ENCODE measurements at regions not wholly inside any gene's neighbourhood (a gene's known extent, or its start where the extent isn't known, plus 50 kb on each side); places are given as distances from the start of the nearest gene placed in this dataset.
A peak's percentile ranks its signal among the peaks of the same experiment; 100 is the strongest.
"Not testable (repeated sequence)": the region's sequence is repeated elsewhere in the genome, so short reads cannot be mapped to it uniquely, and the experiment has no call there.

DNA sequence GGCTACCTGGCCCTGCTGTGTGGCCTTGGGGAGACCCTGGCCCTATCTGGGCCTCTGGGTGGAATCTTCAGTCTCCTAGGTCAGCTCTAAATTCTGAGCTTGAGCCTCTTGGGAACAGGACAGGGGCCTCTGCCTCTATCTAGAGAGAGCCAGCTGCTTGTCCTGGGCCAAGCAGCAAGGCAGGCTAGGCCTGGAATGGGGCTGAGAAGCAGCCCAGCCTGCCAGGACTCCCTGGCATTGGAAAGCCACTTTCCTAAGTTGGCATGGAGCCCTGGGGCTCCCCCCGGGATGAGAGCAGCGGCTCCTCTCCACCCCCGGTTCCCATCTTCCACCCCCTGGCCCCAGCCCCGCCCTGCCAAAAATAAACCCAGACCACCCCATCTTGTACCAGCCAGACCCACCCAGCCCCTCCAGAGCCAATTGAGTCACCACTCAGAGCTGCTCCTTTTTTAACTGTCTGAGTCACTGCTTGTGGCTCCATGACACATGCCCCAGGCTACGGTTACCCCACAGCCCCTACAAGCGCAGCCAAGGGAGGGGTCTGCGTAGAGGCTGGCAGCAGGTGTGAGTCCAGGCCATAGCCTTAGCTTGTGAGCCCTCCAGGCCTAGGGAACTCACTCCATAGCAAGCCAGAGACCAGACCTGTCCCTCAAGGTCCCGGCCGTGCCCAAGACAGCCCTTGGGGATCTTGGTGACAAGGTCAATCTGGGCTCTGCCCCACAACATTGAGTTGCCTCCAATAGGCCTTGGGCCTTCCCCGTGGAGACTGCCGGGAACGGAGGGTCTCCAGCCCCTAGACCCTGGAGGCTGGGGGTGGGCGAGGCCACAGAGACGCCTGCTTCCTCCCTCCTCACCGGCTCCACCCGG is 189.7 kb downstream of the TBC1D2B start:
- DNase-seq; intact Hi-C loops (cut with DNase I): not testable (repeated sequence)

DNA sequence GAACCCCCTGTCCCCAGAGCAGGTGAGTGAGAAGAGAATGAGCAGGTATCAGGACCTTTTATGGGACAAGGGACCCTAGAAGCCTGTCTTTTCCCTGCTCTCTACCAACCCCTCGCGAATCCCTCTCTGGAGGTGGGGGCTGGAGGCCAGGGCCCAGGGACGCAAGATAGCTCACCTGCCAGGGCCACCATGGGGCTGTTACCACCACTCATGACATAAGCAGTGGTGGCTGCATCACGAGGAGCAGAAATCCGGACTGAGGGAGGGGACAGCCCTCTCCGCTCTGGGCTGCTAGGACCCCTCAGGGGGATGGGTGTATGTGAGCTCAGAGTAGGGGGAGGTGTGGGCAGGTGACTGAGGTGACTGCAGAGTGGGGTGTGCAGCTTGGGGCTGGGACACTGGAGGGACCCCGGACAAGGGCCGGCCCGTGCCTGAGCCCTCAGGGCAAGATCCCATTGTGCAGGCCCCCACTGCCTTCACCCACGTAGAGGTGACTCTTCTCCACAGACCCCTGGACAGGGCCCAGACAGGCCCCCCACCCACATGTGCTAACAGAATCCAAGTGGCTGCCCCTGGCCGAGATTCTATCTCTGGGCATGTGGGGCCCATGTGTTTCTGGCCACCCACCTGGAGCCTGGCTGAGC is 190.6 kb downstream of the TBC1D2B start:
- DNase-seq = no peak
- intact Hi-C loops (cut with DNase I) = no loop called here

DNA sequence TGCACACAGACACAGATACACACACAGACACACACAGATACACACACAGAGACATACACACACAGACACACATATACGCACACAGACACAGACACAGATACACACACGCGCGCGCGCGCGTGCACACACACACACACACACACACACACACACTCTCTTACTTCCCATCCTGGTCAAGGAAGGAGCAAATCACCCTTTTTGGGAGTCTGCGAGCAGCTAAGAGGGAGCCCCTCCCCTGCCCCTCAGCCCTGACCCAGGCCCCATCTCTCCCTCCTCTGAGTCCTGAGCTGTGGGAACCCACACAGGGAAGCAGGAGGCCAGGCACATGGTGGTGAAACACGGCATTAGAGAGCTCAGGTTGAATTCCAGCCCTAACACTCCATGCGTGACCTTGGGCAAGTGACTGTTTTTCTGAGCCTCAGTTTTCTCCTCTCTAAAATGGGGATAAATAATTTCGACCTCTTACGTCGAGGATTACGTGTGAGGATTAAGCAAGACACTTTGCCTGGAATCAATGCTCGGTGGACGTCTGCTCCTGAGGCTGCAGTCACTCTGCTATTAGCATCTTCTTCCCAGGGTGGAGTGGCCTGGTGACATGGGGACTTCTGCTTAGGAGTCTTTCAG is 191.5 kb downstream of the TBC1D2B start:
- intact Hi-C loops (cut with DNase I) = not testable (repeated sequence)

DNA sequence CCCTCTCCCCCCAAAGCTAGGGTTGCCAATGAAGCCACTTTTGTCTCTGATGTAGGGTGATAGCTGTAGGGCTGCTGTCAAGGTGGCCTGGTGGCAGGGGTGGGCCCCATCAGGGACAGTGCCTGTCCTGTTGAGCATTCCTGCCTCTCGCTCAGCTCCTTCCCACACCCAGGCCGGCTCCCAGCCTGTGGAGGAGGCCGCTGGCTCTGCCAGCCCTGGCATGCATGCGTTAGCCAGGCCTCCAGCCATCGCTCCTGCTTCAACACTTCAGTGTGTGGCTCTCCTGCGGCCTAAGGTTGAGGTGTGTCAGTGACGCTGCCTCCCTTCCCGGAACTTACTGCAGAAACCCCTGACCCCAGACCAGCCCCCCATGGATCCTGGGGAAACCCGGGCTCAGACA is 194.5 kb downstream of the TBC1D2B start:
- intact Hi-C loops (cut with DNase I); DNase-seq: not testable (repeated sequence)

More for the DNA sequence above, 191.5 kb downstream of the TBC1D2B start:
- DNase-seq = not testable (repeated sequence)

DNA sequence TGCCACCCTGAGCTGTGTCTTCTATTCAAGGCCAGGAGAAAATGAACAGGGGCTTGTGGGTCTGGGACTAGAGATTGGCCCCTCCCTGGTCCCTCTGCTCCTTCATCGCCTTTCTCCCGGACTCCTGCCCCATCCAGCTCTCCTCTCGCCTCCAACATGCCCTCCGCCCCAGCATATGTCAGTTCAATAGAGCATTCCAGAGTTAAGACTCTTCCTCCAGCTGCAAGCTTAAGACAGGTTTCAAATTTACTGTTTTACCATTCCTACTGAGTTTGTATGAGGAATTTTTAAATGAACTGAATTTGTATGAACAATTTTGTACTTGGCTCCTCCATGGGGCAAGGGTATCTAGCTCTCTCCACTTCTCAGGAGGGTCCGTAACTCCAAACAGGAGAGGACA is 195.6 kb downstream of the TBC1D2B start:
- intact Hi-C loops (cut with DNase I) = no loop called here
- no peak for DNase-seq

DNA sequence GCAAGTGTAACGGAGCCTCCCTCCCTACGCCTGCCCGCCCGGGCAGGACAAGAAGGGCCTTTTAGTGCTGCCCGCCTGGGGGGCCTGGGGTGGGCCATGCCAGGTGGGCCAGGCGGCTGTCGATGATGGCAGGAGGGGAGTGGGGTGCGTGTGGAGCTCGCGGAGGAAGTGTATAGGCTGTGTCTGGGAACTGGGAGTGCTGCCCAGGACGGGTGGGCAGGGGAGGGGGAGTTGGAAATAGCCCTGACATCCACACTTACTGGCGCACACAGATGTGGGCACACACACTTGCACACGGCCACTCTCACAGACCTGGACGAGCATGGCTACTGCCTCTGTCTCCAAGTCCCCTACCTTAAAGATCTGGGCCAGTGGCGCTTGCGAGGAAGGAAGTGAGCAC is 196.0 kb downstream of the TBC1D2B start:
- DNase-seq; intact Hi-C loops (cut with DNase I): not testable (repeated sequence)

DNA sequence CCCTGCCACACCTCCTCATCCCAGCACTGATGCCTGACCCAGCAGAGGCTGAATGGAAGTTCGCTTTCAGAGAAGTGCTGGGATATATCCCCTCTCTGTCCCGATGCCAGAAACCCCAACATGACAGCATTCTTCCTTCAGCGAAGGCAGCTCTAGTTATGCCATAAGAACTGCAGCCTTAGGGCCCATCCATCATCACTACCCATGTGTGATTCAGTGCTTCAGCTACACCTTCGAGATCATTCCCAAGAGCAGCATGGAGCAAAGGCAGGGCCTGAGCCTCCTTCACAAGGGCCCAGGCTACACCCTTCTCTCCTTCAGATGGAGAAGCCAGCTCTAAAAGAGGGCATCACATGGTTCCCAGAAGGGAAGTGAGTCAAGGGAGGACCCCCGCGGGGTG is 198.0 kb downstream of the TBC1D2B start:
- DNase-seq; intact Hi-C loops (cut with DNase I): not testable (repeated sequence)

DNA sequence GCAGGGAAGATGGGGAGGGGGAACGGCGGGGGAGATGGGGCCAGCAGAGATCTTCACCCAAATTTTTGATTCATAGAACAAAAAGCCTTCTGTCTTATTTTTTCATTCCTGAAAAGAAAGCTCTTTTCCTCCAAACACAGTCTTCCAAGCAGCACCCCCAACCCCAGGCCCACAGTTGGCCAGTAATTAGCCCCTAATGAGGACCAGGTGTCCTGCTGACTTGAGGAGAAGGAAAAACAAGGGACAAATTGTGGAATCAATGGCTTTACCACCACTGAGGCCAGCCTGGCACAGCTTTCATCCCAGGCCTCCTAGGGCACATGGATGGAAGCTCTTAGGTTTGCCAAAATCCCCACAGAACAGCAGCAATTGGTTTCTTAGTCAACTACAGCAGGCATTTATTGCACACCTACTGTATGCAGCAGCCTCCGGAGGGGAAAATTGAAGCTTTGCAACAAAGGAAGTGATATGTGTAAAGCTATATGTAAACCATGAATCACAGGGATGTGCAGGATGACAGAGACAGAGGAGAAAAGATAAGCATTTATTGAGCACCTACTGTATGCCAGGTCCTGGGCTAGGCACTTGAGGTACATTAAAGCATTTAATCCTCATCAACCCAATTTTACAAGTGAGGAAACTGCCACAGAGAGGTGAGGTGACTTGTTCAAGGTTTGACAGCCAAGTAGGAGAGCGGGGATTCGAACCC is 199.5 kb downstream of the TBC1D2B start:
- intact Hi-C loops (cut with DNase I) = no loop called here
- DNase-seq = no peak

DNA sequence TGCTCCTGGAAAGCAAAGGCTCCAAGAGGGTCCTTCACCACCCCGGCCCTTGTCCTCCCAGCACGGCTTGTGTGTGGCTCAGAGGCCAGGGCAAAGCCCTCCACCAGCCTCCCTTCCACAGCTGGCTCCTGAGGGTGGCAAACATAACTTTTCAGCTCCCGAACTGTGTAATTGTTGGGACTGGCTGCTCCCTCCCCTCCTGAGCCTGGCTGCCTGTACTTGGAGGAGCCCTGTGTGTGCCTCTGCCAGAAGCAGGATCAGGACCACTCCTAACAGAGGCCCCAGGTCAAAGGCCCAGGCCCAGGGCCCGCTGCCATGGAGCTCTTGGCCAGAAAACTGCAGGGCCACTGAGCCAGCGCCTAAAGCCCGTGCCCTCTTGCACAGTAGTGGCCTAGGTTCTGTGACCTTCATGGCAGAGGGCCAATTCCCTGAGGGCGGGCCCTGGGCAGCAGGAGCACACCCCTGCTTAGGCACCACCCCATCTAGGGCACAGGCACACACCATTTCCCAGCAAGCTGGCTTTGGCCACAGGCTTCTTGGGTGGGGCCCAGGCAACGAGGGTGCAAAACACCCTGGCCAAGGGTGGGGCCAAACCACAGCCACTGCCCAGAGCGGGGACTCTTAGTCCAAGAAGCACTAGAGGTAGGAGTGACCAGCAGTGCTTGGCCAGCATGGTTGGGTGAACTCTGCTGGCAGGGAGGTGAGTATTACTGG is 201.2 kb downstream of the TBC1D2B start:
- DNase-seq; intact Hi-C loops (cut with DNase I): not testable (repeated sequence)

DNA sequence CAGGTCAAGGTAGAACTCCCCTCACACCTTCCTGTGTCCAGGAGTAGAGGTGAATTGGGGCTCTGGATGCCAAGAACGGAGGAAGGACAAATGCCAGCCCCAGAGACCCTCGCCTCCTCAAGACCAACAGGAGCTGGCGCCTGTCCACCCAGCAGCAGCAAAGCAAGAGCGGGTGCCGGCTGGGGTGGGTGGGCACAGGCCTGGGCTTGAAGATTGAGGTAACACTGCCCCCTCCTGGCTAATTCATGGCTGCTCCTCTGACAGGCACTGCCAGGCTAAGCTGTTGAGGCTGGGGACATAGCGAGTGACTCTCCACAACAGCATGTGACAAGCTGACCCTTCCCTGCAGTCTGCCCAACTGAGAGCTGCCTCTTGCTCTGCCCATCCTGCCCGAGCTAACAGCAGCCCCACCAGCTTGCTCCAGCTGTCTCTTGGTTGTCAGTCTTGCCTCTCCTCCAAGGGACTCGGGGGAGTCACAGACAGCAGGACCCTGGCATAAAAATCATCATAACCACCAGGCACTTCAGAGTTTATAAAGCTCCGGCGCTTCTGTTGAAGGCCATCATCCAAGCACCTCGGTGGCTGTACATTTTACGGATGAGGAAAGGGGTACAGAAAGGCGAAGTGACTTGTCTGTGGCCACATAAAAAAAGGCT is 202.3 kb downstream of the TBC1D2B start:
- DNase-seq = peak; percentile 44 to 85 (median 68)
- intact Hi-C loops (cut with DNase I) = not testable (repeated sequence)

DNA sequence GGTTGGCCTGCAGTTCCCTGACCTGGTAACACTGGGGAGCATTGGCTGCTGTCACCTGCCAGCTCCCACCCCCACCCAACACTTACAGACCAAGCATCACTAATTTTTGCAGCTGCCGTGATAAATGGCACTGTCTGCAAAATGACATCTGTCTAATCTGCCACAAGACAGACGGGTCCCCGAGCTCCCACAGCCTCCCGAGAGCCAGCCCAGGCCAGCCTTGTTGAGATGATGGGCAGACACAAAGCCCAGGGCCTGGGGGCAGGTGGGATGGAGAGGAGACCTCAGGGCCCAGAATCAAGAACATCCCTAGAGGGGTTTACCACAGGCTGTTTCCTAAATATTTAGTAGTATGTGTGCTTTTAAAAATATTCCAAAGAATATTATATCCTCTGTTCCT is 203.4 kb downstream of the TBC1D2B start:
- intact Hi-C loops (cut with DNase I) = no loop called here
- no peak for DNase-seq

DNA sequence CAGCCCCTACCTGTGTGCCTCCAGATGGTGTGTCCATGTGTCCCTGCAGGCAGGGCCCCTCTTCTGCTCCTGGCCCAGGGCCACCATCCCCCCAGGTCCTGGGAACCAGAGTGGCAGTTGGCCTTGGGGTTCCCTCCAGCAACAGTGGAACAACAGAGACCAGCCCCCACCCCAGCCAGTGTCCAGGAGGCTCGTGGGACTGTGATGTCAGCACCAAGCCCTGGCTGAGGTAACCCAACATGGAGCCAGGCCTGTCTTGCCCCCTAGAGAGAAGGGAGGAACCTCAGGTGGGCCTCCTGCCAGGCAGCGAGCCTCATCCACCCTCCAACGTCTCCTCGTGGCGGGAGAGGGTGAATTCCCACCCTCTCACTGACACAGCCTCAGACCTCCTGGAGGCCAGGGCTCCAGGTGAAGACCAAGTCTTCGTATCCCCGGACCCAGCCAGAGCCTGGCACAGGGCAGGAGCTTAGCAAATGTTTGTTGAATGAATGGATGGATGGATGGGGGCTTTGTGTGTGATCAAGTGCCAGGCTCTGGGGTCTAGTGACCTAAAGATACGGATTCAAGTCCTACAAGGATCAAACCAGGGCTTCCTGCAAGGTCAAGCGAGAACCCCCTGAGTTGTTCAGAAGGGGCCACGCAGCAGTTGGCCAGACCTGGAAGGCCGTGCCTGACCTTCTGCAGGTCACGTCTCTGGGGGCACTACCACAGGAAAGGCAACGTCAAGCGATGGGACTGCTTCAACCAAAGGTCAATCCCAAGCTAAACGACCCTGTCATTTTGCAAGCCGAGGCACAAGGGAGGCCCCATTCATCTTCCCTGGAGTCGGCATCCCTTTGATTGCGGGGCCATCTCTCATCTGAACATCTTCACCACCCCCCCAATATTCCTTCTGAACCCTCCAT is 204.7 kb downstream of the TBC1D2B start:
- DNase-seq; intact Hi-C loops (cut with DNase I): not testable (repeated sequence)

DNA sequence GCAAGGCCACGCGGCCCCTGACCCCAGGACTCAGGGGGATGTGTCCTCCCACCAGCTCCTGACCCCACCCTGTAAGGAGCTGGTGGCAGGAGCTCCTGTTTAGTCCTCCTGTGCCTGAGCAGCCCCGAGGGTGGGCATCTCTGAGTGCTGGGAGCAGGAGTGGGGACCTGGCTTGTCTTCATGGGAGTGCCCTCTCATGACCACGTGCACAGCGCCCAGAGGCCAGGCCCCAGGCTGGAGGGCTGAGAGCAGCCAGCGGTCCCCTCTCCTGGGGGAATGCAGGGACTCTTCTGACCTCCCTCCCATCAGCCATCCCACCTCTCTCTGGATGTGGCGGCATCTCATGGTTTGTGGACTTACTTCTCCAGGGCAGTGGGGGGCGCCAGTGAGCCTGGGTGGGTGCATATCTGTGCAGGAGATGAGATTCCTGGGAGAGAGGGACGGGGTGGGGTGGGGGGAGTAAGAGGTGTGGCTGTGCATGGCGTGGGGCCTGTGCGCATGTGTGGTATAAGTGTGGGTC is 205.6 kb downstream of the TBC1D2B start:
- DNase-seq = no peak
- intact Hi-C loops (cut with DNase I) = no loop called here

DNA sequence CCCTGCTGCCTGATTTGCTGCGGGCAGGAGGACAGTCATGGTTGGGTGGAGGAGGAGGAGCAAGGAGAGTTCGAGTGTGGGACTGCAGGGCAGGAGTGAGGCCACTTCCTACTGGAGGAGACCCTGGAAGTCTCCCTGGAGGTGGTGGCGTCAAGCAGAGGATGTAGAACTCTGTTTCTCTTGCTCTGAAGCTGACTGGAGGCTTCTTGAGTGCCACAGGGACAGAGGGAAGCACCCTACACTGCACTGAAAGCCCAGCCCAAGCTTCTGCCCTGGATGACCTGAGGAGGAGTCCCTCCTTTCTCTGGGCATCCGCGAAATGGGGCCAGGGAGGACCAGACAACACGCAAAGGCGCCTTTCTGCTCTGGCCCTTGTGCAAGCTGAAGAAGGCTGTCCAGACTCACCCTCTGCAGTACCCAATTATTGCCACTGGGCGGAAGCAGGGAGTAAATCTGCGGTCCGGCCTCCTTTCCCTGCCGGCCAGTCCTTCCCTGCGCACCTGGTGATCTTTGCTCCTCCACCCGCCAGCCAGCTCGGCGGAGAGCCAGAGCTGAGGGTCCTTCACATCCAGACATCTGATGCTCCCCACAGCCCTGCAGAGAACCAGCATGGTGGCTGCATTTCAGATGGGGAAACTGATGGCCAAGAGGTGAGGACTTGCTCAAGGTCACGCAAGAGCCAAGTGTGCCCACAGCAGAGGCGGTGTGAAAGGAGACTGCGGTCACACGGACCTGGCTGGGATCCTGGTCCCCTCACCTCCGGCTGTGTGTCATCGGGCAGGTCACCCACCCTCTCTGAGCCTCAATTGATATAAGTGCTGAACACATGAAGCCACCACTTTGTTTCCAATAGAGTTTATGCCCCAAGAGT is 207.1 kb downstream of the TBC1D2B start:
- intact Hi-C loops (cut with DNase I) = no loop called here
- peak in 41 of 42 donors; percentile 17 to 86 (median 66) for DNase-seq

DNA sequence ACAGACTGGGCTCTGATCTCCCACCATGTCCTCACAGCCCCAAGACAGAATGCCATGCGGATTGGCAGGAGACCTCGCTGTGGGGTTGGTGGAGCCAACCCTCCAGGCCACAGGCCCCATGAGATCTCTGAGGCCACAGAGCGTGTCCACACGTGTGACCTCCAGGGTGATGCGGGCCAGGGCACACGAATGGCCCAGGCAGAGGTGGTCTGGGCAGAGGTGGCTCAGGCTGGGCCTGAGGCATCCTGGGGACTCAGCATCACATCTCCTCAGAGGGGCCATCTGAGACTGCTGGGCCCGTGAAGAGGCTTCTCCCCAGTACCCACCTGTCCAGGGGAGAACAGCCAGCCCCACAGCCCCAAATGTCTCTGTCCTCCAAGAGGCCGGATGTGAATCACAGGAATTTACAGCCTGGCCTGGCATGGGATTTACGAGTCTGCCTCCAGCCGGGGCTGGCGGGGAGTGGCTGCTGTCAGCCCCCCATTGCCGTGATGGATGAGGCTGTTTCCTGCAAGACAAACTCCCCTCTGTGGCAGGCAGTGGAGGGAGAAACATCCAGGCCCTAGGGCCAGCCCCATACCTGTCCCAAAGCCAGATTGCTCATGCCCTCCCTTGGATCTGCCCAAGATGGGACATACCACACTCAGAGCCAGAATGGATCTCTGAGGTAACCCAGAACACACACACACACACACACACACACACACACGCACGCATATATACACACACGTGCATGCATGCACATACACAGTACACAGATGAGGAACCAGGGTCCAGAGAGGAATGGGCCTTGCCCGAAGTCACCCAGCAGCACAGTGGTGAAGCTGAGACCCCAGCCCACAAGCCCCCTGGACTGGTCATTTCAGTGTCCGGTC is 208.3 kb downstream of the TBC1D2B start:
- intact Hi-C loops (cut with DNase I) = no loop called here
- no peak for DNase-seq

Measured in head of caudate nucleus (tissue), 42 donors.